WTC11 (cell line): ENCODE measurements at regions not wholly inside any gene's neighbourhood (a gene's known extent, or its start where the extent isn't known, plus 50 kb on each side); places are given as distances from the start of the nearest gene placed in this dataset.

Source experiments
- ATAC-seq: fragments of 200-7000 bp; cut with Tn5 transposase; 2 replicates; pipeline ENCODE4 v1.10.0; 2021; ENCODE audit warnings: mild to moderate bottlenecking, moderate library complexity
- CTCF ChIA-PET: fragments of 300-600 bp; sonication (Branson Sonifier 250); formaldehyde crosslinking; loops from one replicate; lab custom pipeline; 2021; ENCODE audit warnings: antibody characterized with exemption; lab: Charles Lee
- POLR2A ChIA-PET: fragments of 350-600 bp; sonication (Branson Sonifier 250); formaldehyde crosslinking; loops from one replicate; lab custom pipeline; 2021; ENCODE audit warnings: antibody characterized with exemption; lab: Charles Lee
- DNase-seq: peaks from one replicate; pipeline ENCODE4 v3.0.0; 2021; ENCODE audit warnings: low spot score
- H3K27ac Mint-ChIP-seq: 2 replicates; pipeline ENCODE4 v1.8.0; 2021; ENCODE audit warnings: mixed read lengths
- H3K27me3 Mint-ChIP-seq: 2 replicates; pipeline ENCODE4 v1.8.0; 2021; ENCODE audit warnings: low read depth, mild to moderate bottlenecking, moderate library complexity, mixed read lengths
- H3K36me3 Mint-ChIP-seq: 2 replicates; pipeline ENCODE4 v1.8.0; 2021; ENCODE audit warnings: mixed read lengths
- H3K4me1 Mint-ChIP-seq: 2 replicates; pipeline ENCODE4 v1.8.0; 2022; ENCODE audit warnings: mixed read lengths
- H3K4me3 Mint-ChIP-seq: 2 replicates; pipeline ENCODE4 v1.8.0; 2021; ENCODE audit warnings: mild to moderate bottlenecking, moderate library complexity, mixed read lengths
- H3K9me3 Mint-ChIP-seq: 2 replicates; pipeline ENCODE4 v1.8.0; 2021; ENCODE audit warnings: mixed read lengths
- CBFB ChIP-seq: sonication (generic); formaldehyde crosslinking; IDR thresholded peaks from 2 replicates; pipeline ENCODE4 v1.8.1; 2022; ENCODE audit warnings: mild to moderate bottlenecking, low read depth, missing genetic modification reagents
- ESRRA ChIP-seq: sonication (generic); formaldehyde crosslinking; IDR thresholded peaks from 2 replicates; pipeline ENCODE4 v1.8.1; 2022; ENCODE audit warnings: mild to moderate bottlenecking, missing genetic modification reagents, borderline replicate concordance
- FOXK1 ChIP-seq: sonication (generic); formaldehyde crosslinking; IDR thresholded peaks from 2 replicates; pipeline ENCODE4 v1.8.0; 2022; ENCODE audit warnings: mild to moderate bottlenecking, moderate library complexity, missing genetic modification reagents
- NFATC4 ChIP-seq: fragments of 250-450 bp; sonication (Bioruptor Pico); IDR thresholded peaks from 2 replicates; pipeline ENCODE4 v1.9.0; 2021; ENCODE audit warnings: mild to moderate bottlenecking
- NR2C2 ChIP-seq: sonication (generic); formaldehyde crosslinking; IDR thresholded peaks from 2 replicates; pipeline ENCODE4 v1.8.0; 2022; ENCODE audit warnings: mild to moderate bottlenecking, missing genetic modification reagents
- OVOL2 ChIP-seq: fragments of 250-450 bp; sonication (Bioruptor Pico); IDR thresholded peaks from 2 replicates; pipeline ENCODE4 v1.9.0; 2021; ENCODE audit warnings: mild to moderate bottlenecking, borderline replicate concordance
- RORB ChIP-seq: fragments of 250-450 bp; sonication (Bioruptor Pico); IDR thresholded peaks from 2 replicates; pipeline ENCODE4 v1.9.0; 2021; ENCODE audit warnings: mild to moderate bottlenecking
- ZNF416 ChIP-seq: fragments of 250-450 bp; sonication (Bioruptor Pico); IDR thresholded peaks from 2 replicates; pipeline ENCODE4 v1.9.0; 2021; ENCODE audit warnings: mild to moderate bottlenecking, inconsistent platforms
- TF ChIP-seq, protein P1 (sequence below): sonication (generic); formaldehyde crosslinking; IDR thresholded peaks from 2 replicates; pipeline ENCODE4 v1.8.0; 2022; ENCODE audit warnings: missing genetic modification reagents
- TF ChIP-seq, protein P2 (sequence below): sonication (generic); formaldehyde crosslinking; IDR thresholded peaks from 2 replicates; pipeline ENCODE4 v1.8.1; 2022; ENCODE audit warnings: missing genetic modification reagents, borderline replicate concordance
- TF ChIP-seq, protein P3 (sequence below): sonication (generic); formaldehyde crosslinking; IDR thresholded peaks from 2 replicates; pipeline ENCODE4 v1.8.1; 2022; ENCODE audit warnings: mild to moderate bottlenecking, moderate library complexity, missing genetic modification reagents
- TF ChIP-seq, protein P4 (sequence below): sonication (generic); formaldehyde crosslinking; IDR thresholded peaks from 2 replicates; pipeline ENCODE4 v1.8.1; 2023; ENCODE audit warnings: mild to moderate bottlenecking, missing genetic modification reagents
- TF ChIP-seq, protein P5 (sequence below): fragments of 250-450 bp; sonication (Bioruptor Pico); IDR thresholded peaks from 2 replicates; pipeline ENCODE4 v1.9.0; 2021; ENCODE audit warnings: mild to moderate bottlenecking
- TF ChIP-seq, protein P6 (sequence below): sonication (generic); formaldehyde crosslinking; IDR thresholded peaks from 2 replicates; pipeline ENCODE4 v1.8.1; 2023; ENCODE audit warnings: mild to moderate bottlenecking, missing genetic modification reagents, moderate library complexity

DNA sequence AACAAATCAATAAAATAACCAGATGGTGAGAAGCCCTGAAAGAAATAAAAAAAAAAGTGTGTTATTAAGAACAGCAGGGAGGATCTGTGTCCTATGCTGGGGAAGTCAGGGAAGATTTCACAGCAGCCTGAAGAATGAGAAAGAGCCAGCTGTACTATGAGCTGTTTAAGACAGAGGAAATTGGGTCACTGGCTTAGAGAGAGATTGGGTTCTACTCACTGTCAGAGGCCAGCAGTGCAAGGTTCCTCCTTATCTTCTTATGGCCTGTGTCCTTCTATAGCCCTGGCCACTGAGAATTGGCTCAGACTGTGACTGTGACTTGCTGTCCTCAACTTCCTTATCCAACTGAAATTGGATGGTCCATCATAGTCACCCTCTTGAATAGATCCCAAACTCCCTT lies 54.8 kb upstream of the FDX1 start (continued):
- TF ChIP-seq, protein P1, sequence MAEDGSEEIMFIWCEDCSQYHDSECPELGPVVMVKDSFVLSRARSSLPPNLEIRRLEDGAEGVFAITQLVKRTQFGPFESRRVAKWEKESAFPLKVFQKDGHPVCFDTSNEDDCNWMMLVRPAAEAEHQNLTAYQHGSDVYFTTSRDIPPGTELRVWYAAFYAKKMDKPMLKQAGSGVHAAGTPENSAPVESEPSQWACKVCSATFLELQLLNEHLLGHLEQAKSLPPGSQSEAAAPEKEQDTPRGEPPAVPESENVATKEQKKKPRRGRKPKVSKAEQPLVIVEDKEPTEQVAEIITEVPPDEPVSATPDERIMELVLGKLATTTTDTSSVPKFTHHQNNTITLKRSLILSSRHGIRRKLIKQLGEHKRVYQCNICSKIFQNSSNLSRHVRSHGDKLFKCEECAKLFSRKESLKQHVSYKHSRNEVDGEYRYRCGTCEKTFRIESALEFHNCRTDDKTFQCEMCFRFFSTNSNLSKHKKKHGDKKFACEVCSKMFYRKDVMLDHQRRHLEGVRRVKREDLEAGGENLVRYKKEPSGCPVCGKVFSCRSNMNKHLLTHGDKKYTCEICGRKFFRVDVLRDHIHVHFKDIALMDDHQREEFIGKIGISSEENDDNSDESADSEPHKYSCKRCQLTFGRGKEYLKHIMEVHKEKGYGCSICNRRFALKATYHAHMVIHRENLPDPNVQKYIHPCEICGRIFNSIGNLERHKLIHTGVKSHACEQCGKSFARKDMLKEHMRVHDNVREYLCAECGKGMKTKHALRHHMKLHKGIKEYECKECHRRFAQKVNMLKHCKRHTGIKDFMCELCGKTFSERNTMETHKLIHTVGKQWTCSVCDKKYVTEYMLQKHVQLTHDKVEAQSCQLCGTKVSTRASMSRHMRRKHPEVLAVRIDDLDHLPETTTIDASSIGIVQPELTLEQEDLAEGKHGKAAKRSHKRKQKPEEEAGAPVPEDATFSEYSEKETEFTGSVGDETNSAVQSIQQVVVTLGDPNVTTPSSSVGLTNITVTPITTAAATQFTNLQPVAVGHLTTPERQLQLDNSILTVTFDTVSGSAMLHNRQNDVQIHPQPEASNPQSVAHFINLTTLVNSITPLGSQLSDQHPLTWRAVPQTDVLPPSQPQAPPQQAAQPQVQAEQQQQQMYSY (CRISPR knock-in tag) = no peak
- TF ChIP-seq, protein P2, sequence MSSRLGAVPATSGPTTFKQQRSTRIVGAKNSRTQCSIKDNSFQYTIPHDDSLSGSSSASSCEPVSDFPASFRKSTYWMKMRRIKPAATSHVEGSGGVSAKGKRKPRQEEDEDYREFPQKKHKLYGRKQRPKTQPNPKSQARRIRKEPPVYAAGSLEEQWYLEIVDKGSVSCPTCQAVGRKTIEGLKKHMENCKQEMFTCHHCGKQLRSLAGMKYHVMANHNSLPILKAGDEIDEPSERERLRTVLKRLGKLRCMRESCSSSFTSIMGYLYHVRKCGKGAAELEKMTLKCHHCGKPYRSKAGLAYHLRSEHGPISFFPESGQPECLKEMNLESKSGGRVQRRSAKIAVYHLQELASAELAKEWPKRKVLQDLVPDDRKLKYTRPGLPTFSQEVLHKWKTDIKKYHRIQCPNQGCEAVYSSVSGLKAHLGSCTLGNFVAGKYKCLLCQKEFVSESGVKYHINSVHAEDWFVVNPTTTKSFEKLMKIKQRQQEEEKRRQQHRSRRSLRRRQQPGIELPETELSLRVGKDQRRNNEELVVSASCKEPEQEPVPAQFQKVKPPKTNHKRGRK = no peak
- TF ChIP-seq, all 79 proteins: peak for 0

DNA sequence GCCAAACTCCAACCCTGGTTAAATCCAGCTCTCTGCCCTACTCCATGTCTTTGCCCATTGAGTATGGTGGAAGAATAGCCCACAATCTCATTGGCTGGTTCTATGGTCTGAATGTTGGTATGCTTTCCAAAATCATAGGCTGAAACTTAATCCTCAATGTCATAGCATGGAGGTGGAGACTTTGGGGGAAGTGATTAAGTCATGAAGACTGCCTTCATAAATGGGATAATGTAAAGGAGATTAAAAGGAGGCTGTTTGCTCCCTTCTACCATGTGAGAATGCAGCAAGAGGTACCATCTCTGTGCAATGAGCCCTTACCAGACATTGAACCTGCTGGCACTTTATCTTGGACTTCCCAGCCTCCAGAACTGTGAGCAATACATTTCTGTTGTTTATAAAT lies 54.4 kb upstream of the FDX1 start:
- Mint-ChIP-seq H3K4me1 (peaks cover 12% of the 10 kb centered on the region), H3K9me3 (peaks cover 7% of the 10 kb centered on the region), H3K4me3 (no peak overlapping the region), H3K27ac (no peak overlapping the region), H3K36me3 (no peaks in the 10 kb centered on the region), H3K27me3 (no peaks in the 10 kb centered on the region)
- no peak for DNase-seq
- TF ChIP-seq, protein P3, sequence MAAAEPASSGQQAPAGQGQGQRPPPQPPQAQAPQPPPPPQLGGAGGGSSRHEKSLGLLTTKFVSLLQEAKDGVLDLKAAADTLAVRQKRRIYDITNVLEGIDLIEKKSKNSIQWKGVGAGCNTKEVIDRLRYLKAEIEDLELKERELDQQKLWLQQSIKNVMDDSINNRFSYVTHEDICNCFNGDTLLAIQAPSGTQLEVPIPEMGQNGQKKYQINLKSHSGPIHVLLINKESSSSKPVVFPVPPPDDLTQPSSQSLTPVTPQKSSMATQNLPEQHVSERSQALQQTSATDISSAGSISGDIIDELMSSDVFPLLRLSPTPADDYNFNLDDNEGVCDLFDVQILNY (CRISPR knock-in tag) = no peak
- ChIA-PET CTCF (interaction anchor here (1.0 kb wide), 1 partner anchor 174 kb away, joined by 4 read pairs; no protein-coding TSS in a partner anchor), POLR2A (interaction anchor here (0.6 kb wide), 1 partner anchor 95 kb away, joined by 3 read pairs; no protein-coding TSS in a partner anchor)
- ATAC-seq = no peak

DNA sequence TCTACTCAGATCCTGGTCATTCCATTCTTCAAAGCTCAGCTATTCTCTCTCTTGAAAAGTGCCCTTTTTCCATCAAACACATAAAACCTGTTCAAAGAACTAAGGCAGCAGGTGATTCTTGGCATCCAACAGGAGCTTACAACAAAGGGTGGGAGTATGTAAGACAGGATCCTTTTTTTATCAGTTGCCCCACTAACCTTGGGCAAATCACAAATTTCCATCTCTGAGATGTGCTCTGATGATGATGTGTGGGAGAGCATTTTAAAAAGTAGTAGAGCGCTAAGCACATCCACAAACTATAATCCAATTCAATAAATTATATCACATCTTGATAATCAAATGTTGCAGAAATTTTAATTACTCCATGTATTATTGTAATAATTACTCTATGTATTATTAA lies 53.7 kb upstream of the FDX1 start:
- Mint-ChIP-seq H3K4me3 (no peak overlapping the region), H3K36me3 (no peaks in the 10 kb centered on the region), H3K9me3 (peaks cover 7% of the 10 kb centered on the region), H3K27me3 (no peaks in the 10 kb centered on the region), H3K27ac (no peak overlapping the region), H3K4me1 (peaks cover 12% of the 10 kb centered on the region)
- ChIA-PET CTCF (interaction anchor here (1.0 kb wide), 1 partner anchor 175 kb away, joined by 4 read pairs; no protein-coding TSS in a partner anchor), POLR2A (no interaction called here)
- ATAC-seq (no peak), DNase-seq (no peak)
- TF ChIP-seq, protein P4, sequence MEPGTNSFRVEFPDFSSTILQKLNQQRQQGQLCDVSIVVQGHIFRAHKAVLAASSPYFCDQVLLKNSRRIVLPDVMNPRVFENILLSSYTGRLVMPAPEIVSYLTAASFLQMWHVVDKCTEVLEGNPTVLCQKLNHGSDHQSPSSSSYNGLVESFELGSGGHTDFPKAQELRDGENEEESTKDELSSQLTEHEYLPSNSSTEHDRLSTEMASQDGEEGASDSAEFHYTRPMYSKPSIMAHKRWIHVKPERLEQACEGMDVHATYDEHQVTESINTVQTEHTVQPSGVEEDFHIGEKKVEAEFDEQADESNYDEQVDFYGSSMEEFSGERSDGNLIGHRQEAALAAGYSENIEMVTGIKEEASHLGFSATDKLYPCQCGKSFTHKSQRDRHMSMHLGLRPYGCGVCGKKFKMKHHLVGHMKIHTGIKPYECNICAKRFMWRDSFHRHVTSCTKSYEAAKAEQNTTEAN (CRISPR knock-in tag) = no peak
- TF ChIP-seq, protein P5, sequence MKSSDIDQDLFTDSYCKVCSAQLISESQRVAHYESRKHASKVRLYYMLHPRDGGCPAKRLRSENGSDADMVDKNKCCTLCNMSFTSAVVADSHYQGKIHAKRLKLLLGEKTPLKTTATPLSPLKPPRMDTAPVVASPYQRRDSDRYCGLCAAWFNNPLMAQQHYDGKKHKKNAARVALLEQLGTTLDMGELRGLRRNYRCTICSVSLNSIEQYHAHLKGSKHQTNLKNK (CRISPR knock-in tag) = no peak
- TF ChIP-seq, protein P6, sequence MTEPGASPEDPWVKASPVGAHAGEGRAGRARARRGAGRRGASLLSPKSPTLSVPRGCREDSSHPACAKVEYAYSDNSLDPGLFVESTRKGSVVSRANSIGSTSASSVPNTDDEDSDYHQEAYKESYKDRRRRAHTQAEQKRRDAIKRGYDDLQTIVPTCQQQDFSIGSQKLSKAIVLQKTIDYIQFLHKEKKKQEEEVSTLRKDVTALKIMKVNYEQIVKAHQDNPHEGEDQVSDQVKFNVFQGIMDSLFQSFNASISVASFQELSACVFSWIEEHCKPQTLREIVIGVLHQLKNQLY = no peak
- TF ChIP-seq FOXK1 (no peak), NFATC4 (CRISPR knock-in tag) (no peak), OVOL2 (CRISPR knock-in tag) (no peak), NR2C2 (CRISPR knock-in tag) (no peak), RORB (CRISPR knock-in tag) (no peak), ESRRA (no peak), CBFB (CRISPR knock-in tag) (no peak), ZNF416 (CRISPR knock-in tag) (no peak)
